MM.1S (cell line): ENCODE measurements at regions not wholly inside any gene's neighbourhood (a gene's known extent, or its start where the extent isn't known, plus 50 kb on each side); places are given as distances from the start of the nearest gene placed in this dataset.

ENCODE experiments used
- CTCF ChIP-seq: fragments of 300-600 bp; sonication (generic); IDR thresholded peaks from 2 replicates; pipeline ENCODE4 v1.5.1; 2016; ENCODE audit warnings: antibody characterized with exemption, low read length, mixed read lengths
- EZH2 ChIP-seq: fragments of 300-600 bp; sonication (generic); optimal IDR thresholded peaks from 2 replicates; pipeline ENCODE3; 2017; ENCODE audit warnings: low read depth, mild to moderate bottlenecking, antibody characterized with exemption, low read length, mixed read lengths
- EZH2phosphoT487 ChIP-seq: fragments of 300-600 bp; sonication (generic); IDR thresholded peaks from 2 replicates; pipeline ENCODE4 v1.6.1; 2018; ENCODE audit warnings: antibody characterized with exemption, low read length

- no peak for TF ChIP-seq CTCF
- TF ChIP-seq EZH2 = no peak
- TF ChIP-seq EZH2phosphoT487 = no peak
These were observed 701.3 kb downstream of the TNS3 start for GRCh38 chr7:46880508-46881196.
